CD4-positive, alpha-beta T cell treated with Interleukin-15 for 4 hours (primary cell): ENCODE measurements at regions not wholly inside any gene's neighbourhood (a gene's known extent, or its start where the extent isn't known, plus 50 kb on each side); places are given as distances from the start of the nearest gene placed in this dataset.
A peak's percentile ranks its signal among the peaks of the same experiment; 100 is the strongest.

Experiments
- DNase-seq: peaks from one replicate; pipeline ENCODE4 v3.0.0-alpha.2; 2020; ENCODE audit warnings: low spot score

DNA sequence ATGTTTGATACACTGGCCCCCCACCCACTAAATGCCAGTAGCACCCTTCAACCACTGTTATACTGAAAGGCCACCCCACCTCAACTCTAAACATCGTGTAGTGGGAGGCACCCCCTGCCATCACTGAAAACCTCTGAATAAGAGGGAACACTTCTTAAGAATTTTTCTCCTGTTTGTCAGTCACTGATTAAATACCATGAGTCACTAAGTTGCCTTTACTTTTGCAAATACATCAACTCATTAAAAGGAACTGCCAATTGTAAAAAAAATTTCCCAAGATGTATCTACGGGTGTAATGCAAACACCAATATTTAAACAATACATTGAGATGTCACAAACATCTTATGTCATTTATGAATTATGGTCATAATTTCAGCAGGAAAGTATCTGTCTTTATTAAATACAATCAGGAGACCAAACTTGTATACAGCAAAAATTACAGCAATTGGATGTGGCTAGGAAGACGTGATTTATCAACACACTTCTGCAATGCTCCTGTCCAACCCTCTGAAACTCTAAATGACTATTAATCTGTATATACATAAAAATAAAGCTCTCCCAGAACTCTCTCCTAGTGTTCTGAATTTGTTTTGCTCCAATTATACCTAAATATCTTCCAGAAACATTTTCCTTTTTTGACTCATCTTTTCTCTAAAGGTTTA lies 144.1 kb upstream of the STK17B start:
- DNase-seq: no peak

- DNase-seq: no peak
Observed at GRCh38 chr2:196316050-196316430, 144.7 kb upstream of the STK17B start.

GRCh38 chr2:196318517-196319377 lies 147.4 kb upstream of the STK17B start:
- DNase-seq: no peak

DNA sequence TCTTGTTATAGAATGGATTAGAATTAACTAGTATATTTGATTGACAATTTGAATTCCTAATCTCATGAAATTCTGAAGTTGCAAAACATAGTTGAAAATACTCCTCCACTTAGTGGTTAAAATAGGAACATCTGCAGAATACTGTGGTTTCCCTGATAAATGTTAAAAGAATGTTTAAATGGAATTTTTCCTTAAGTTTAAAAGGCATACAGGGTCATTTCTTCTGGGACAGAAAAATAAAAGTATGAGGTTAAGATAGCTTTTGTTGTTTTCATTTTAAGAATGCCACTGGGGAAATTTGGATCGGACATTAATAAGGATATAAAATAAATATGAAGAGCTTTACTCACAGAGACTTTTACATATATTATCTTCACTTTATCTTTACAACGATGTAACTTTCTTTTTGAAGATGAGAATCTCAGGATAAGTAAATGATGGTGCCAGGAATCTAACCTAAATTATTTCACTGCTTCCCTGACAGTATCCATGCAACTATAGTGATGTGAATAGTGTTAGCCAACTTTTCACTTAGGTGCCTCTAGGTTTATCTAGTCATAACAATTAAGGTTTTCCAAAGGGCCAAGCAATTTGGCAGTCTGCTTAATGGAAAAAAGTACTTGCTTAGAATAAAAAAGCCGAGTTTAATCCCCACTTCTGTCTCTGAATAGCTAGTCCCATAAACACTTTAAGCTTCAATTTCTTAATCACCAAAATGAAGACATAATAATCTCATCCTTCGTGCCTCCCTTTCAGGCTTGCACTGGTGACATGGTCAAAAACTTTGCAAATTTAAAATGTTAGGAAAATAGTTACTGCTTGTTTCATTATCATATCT lies 151.8 kb upstream of the STK17B start:
- no peak for DNase-seq

GRCh38 chr2:196324211-196324610 lies 152.8 kb upstream of the STK17B start:
- no peak for DNase-seq

DNA sequence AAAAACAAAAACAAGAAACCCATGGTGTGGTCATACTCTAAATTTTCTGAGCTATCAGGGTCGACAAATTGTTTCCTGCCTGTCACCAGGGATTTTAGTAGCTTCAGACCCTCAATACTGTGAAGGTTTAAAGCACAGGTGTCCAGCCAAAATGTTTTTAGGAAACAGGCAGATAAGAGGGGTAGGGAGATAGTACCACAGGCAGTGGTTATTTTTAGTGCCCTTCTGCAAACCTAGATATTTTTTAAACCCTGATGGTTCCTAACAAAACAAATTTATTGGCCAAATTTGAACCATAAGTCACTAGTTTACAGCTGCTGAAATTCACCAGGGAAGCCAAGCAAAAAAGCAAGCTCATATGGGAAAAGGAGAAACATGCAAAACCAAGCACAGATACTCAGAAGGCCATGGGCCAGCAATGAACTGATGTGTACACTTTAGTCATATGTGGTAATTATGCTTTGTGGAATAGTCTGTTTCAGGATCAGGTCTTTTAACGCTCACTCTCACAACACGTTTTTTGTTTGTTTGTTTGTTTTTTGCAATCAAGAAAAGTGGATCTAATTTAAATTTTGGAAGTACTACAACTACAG lies 156.8 kb upstream of the STK17B start:
- no peak for DNase-seq

GRCh38 chr2:196329959-196330358 lies 158.6 kb upstream of the STK17B start:
- no peak for DNase-seq

DNA sequence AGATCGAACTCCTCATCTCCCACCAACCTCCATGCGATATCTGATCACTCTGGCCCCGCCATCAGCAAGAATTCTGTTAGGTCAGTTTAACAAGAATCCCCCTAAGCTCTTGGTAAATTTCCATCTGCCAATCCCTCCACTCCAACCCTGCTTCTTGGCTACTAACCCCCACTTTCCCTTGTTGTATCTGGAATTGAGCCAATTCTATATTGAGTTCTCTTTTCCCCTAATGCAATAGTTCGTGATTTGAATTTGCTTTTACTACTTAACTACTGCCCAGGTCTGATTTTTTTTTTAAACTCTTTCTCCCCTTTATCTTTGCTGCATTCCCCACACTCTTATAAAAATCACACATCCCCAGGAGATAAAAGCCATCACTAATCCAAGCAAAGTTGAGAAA lies 159.3 kb upstream of the STK17B start:
- no peak for DNase-seq

GRCh38 chr2:196331143-196331542 lies 159.8 kb upstream of the STK17B start:
- no peak for DNase-seq

GRCh38 chr2:196331851-196332250 lies 160.5 kb upstream of the STK17B start:
- DNase-seq: no peak

GRCh38 chr2:196333397-196333796 lies 162.0 kb upstream of the STK17B start:
- no peak for DNase-seq

DNA sequence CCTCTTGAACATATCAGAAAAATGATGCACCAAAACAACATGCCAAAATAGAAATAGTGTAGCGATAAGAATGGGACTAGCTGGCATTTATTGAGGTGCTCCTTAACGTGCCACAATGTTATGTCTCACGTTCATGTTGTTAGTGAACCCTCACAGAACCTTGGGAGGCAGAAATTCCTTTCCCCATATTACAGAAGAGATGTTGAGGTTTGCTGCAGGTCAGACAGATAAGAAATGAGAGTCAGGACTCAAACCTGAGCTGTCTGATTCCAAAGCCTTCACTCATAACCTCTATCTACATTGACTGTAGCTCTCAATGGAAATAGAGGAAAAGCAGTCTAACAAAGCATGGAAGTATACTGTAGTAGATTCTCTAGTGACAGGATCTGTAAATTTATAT lies 163.3 kb upstream of the STK17B start:
- DNase-seq: no peak

DNA sequence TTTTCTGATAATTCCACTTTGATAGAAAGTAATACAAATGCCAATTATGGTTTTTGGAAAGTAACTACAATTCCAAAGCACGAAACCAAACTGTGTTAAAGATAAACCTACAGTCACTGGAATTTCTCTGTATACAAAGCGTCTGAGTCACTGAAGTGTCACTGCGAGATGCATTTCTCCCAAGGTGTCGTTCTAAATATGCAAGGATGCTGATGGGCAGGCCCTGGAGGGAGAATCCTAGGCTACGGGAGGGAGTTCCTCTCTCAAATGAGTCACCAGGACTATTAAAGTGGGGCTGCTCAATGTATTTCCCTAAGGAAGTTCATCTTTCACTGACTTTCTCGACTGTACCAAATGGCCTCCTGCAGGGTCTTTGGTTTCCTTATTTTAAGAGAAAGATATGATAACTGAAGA lies 163.8 kb upstream of the STK17B start:
- DNase-seq: no peak

- DNase-seq: no peak
Observed at GRCh38 chr2:196336207-196336606, 164.8 kb upstream of the STK17B start.

- no peak for DNase-seq
Observed at GRCh38 chr2:196336715-196337114, 165.3 kb upstream of the STK17B start.

GRCh38 chr2:196337208-196337953 lies 166.0 kb upstream of the STK17B start:
- peak; percentile 24 for DNase-seq

GRCh38 chr2:196338440-196338839 lies 167.1 kb upstream of the STK17B start:
- no peak for DNase-seq

GRCh38 chr2:196341277-196341841 lies 170.0 kb upstream of the STK17B start:
- no peak for DNase-seq

DNA sequence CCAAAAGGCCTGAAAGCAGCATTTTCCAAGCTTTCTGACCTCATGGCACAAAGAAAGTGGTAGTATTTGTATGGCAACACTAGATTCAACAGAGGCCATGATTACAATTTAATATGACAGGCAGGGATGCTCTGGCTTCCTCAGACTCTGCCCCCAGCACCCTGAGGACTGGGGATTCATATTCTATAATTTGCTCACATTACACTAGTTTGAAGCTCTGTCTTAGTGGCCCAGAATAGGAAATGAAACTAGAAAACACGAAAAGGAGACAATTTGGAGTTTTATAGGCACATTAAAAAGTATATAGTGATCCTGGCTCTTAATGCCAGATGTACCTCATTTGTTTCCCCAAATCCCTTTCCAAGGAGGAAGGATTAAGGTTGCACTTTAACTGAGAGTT lies 173.0 kb upstream of the STK17B start:
- DNase-seq: no peak

GRCh38 chr2:196353717-196354116 lies 182.3 kb upstream of the STK17B start:
- DNase-seq: no peak

GRCh38 chr2:196354186-196354585 lies 182.8 kb upstream of the STK17B start:
- DNase-seq: no peak
